ENCODE measurements at regions not wholly inside any gene's neighbourhood (a gene's known extent, or its start where the extent isn't known, plus 50 kb on each side); places are given as distances from the start of the nearest gene placed in this dataset.
"Not testable (repeated sequence)": the region's sequence is repeated elsewhere in the genome, so short reads cannot be mapped to it uniquely, and the experiment has no call there.

GRCh38 chr3:147113293-147114044 lies 292.9 kb downstream of the ZIC4 start:
- no peak overlapping the region for H3K27ac ChIP-seq (ENCODE audit: low read length)
- H3K27me3 ChIP-seq (ENCODE audit: insufficient read depth, low read length), result no peaks in the 10 kb centered on the region

DNA sequence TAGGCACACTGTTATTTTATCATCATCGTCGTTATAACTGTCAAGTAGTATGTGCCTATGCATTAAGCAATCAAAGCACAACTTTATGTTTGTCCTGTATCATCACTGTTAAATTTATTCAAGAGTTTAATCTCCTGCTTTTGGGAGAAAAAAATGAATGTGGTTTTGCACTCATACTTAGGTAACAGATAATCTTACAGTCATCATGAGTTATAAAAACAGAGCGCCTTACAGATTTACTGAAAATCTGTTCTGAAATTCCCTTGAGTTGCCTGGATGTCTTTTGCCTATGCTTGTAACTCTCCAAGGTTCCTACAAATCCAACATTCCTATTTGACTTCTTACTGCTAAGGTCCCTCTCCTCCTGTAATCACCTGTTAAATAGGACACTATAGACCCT lies 307.3 kb downstream of the ZIC4 start:
- Histone ChIP-seq H3K4me1 (ENCODE audit: insufficient read depth, low read length) (no peaks in the 10 kb centered on the region), H3K36me3 (ENCODE audit: insufficient read depth, low read depth, low read length) (no peaks in the 10 kb centered on the region), H3K9ac (ENCODE audit: low read depth, low read length) (no peak overlapping the region), H3K9me3 (ENCODE audit: insufficient read depth, low read depth, low read length) (no peaks in the 10 kb centered on the region; the same call in 1 of the 2 replicates), H3K27ac (ENCODE audit: low read length) (no peak overlapping the region), H3K4me3 (ENCODE audit: low read length) (no peak overlapping the region), H3K27me3 (ENCODE audit: insufficient read depth, low read length) (no peaks in the 10 kb centered on the region)

More at GRCh38 chr3:147113293-147114044, 292.9 kb downstream of the ZIC4 start:
- Histone ChIP-seq H3K36me3 (ENCODE audit: insufficient read depth, low read depth, low read length) (no peaks in the 10 kb centered on the region), H3K4me3 (ENCODE audit: low read length) (no peak overlapping the region), H3K9ac (ENCODE audit: low read depth, low read length) (no peak overlapping the region), H3K4me1 (ENCODE audit: insufficient read depth, low read length) (no peaks in the 10 kb centered on the region), H3K9me3 (ENCODE audit: insufficient read depth, low read depth, low read length) (no peaks in the 10 kb centered on the region)

DNA sequence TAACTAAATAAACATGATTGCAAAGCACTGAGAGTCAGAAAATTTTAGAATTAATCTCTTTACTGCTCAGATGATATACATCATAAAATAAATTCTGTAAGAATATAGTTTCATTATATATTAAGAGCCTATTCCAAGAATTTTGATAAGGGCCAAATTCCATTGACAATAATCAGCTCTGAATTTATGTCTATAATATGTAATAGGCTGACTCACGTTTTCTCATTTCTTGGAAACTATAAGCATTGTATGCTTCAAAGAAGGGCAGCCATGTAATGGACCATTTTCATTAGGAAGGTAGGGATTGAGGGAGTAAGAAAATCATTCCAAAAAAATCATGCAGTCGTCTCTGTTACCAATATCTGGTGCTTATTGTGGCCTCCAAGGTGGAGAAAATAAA lies 315.9 kb downstream of the ZIC4 start:
- H3K4me1 ChIP-seq (ENCODE audit: insufficient read depth, low read length), result no peaks in the 10 kb centered on the region
- H3K27ac ChIP-seq (ENCODE audit: low read length), result no peak overlapping the region
- no peaks in the 10 kb centered on the region for H3K27me3 ChIP-seq (ENCODE audit: insufficient read depth, low read length)
- H3K36me3 ChIP-seq (ENCODE audit: insufficient read depth, low read depth, low read length), result no peaks in the 10 kb centered on the region
- no peak overlapping the region for H3K4me3 ChIP-seq (ENCODE audit: low read length)
- H3K9me3 ChIP-seq (ENCODE audit: insufficient read depth, low read depth, low read length), result no peaks in the 10 kb centered on the region
- H3K9ac ChIP-seq (ENCODE audit: low read depth, low read length), result no peak overlapping the region

DNA sequence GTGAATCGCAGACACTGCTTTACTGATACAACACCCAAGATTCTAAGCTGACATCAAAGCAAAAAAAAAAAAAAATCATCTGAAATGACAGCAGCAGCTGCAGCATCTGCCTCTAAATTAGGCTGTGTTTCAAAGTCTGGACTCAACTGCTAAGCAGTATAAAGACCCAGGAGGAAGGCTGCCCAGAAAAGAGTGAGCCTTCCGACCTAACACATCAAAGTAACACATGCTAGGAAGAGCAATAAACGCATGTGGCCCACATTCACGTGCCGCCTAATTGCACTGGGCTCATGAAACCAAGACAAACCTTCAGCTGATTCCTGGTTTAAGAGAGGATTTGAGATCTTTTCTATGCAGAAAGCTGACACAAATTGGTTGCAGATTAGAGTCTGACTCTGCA lies 317.1 kb downstream of the ZIC4 start:
- no peak overlapping the region for H3K4me3 ChIP-seq (ENCODE audit: low read length)

DNA sequence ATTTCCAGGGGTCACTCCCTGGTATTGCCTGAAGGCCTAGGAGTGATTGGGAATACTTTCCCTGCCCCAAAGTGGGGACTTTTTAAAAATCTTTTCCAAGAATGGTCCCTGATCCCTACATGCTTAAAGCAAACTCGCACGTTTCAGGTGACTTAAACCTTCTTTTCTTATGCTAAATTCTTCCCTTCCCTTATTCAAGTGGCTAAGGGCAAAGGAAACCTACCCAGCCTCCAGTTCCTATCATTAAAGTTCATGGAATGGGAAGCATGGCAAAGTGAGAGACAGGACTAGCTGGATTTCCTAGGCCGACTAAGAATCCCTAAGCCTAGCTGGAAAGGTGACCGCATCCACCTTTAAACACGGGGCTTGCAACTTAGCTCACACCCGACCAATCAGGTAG lies 346.8 kb downstream of the ZIC4 start:
- not testable (repeated sequence) for H3K27ac ChIP-seq (ENCODE audit: low read length); H3K36me3 ChIP-seq (ENCODE audit: insufficient read depth, low read depth, low read length); H3K4me1 ChIP-seq (ENCODE audit: insufficient read depth, low read length); H3K9me3 ChIP-seq (ENCODE audit: insufficient read depth, low read depth, low read length); H3K4me3 ChIP-seq (ENCODE audit: low read length); H3K27me3 ChIP-seq (ENCODE audit: insufficient read depth, low read length); H3K9ac ChIP-seq (ENCODE audit: low read depth, low read length)

More for the DNA sequence above, 317.1 kb downstream of the ZIC4 start:
- Histone ChIP-seq H3K27me3 (ENCODE audit: insufficient read depth, low read length) (no peaks in the 10 kb centered on the region), H3K4me1 (ENCODE audit: insufficient read depth, low read length) (no peaks in the 10 kb centered on the region), H3K9ac (ENCODE audit: low read depth, low read length) (no peak overlapping the region), H3K9me3 (ENCODE audit: insufficient read depth, low read depth, low read length) (no peaks in the 10 kb centered on the region), H3K36me3 (ENCODE audit: insufficient read depth, low read depth, low read length) (no peaks in the 10 kb centered on the region), H3K27ac (ENCODE audit: low read length) (no peak overlapping the region)

DNA sequence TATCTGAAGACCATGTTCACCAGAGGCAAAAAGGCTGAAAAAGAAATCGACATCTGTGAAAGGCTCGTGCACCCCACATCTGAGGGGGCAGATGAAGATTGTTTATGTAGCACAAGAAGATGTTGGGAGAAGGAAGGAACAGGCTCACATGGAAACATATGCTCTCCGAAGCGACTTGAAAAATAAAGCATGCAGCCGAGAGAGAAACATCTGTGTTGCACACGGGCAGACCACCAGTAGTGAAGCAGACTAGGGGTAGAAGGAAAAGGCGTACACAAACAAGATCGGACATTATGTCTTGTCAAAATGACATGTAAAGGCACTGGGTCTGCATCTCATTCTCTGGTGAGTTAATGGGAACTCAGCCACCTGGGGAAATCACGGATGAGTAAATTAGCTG lies 356.5 kb downstream of the ZIC4 start:
- Histone ChIP-seq H3K9ac (ENCODE audit: low read depth, low read length) (no peak overlapping the region), H3K4me3 (ENCODE audit: low read length) (no peak overlapping the region), H3K4me1 (ENCODE audit: insufficient read depth, low read length) (no peaks in the 10 kb centered on the region), H3K36me3 (ENCODE audit: insufficient read depth, low read depth, low read length) (no peaks in the 10 kb centered on the region), H3K9me3 (ENCODE audit: insufficient read depth, low read depth, low read length) (no peaks in the 10 kb centered on the region), H3K27ac (ENCODE audit: low read length) (no peak overlapping the region), H3K27me3 (ENCODE audit: insufficient read depth, low read length) (no peaks in the 10 kb centered on the region)

GRCh38 chr3:147049305-147049704 lies 357.0 kb downstream of the ZIC4 start:
- Histone ChIP-seq H3K27me3 (ENCODE audit: insufficient read depth, low read length) (no peaks in the 10 kb centered on the region), H3K9me3 (ENCODE audit: insufficient read depth, low read depth, low read length) (no peaks in the 10 kb centered on the region), H3K36me3 (ENCODE audit: insufficient read depth, low read depth, low read length) (no peaks in the 10 kb centered on the region), H3K4me3 (ENCODE audit: low read length) (no peak overlapping the region), H3K9ac (ENCODE audit: low read depth, low read length) (no peak overlapping the region), H3K27ac (ENCODE audit: low read length) (no peak overlapping the region), H3K4me1 (ENCODE audit: insufficient read depth, low read length) (no peaks in the 10 kb centered on the region)

DNA sequence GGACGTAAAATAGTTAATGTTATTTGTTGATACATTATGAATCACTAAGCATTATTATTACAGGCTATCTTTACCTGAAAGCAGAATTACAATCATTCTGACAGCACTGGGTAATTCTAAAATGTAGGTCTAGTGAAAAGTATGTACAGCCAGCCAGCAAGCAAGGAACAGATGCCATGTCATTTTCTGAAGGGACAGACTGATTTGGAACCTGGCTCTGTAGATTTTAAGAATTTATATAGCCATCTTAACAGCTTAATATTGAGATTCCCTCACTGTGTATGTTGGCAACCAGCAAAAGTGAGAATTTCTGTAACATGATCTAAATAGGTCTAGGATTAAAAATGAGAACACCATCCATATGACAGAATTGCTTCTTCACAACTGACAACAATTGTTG lies 359.4 kb downstream of the ZIC4 start:
- Histone ChIP-seq H3K27ac (ENCODE audit: low read length) (no peak overlapping the region), H3K36me3 (ENCODE audit: insufficient read depth, low read depth, low read length) (no peaks in the 10 kb centered on the region), H3K9ac (ENCODE audit: low read depth, low read length) (no peak overlapping the region), H3K4me1 (ENCODE audit: insufficient read depth, low read length) (no peaks in the 10 kb centered on the region), H3K9me3 (ENCODE audit: insufficient read depth, low read depth, low read length) (no peaks in the 10 kb centered on the region), H3K27me3 (ENCODE audit: insufficient read depth, low read length) (no peaks in the 10 kb centered on the region), H3K4me3 (ENCODE audit: low read length) (no peak overlapping the region)

- H3K4me1 ChIP-seq (ENCODE audit: insufficient read depth, low read length), result no peaks in the 10 kb centered on the region
- peaks cover 8% of the 10 kb centered on the region for H3K9me3 ChIP-seq (ENCODE audit: insufficient read depth, low read depth, low read length)
- H3K27me3 ChIP-seq (ENCODE audit: insufficient read depth, low read length), result no peaks in the 10 kb centered on the region
- no peaks in the 10 kb centered on the region for H3K36me3 ChIP-seq (ENCODE audit: insufficient read depth, low read depth, low read length)
- H3K27ac ChIP-seq (ENCODE audit: low read length), result no peak overlapping the region
- H3K4me3 ChIP-seq (ENCODE audit: low read length), result no peak overlapping the region
- no peak overlapping the region for H3K9ac ChIP-seq (ENCODE audit: low read depth, low read length)
Measured at GRCh38 chr3:147038481-147038880, 367.9 kb downstream of the ZIC4 start.

GRCh38 chr3:147034359-147034758 lies 372.0 kb downstream of the ZIC4 start:
- H3K9ac ChIP-seq (ENCODE audit: low read depth, low read length), result no peak overlapping the region
- no peak overlapping the region for H3K27ac ChIP-seq (ENCODE audit: low read length)
- no peaks in the 10 kb centered on the region for H3K4me1 ChIP-seq (ENCODE audit: insufficient read depth, low read length)
- H3K4me3 ChIP-seq (ENCODE audit: low read length), result no peak overlapping the region
- H3K27me3 ChIP-seq (ENCODE audit: insufficient read depth, low read length), result no peaks in the 10 kb centered on the region
- no peaks in the 10 kb centered on the region for H3K36me3 ChIP-seq (ENCODE audit: insufficient read depth, low read depth, low read length)
- H3K9me3 ChIP-seq (ENCODE audit: insufficient read depth, low read depth, low read length), result peaks cover 8% of the 10 kb centered on the region

- Histone ChIP-seq H3K27me3 (ENCODE audit: insufficient read depth, low read length) (no peaks in the 10 kb centered on the region), H3K9ac (ENCODE audit: low read depth, low read length) (no peak overlapping the region), H3K27ac (ENCODE audit: low read length) (no peak overlapping the region), H3K4me3 (ENCODE audit: low read length) (no peak overlapping the region), H3K9me3 (ENCODE audit: insufficient read depth, low read depth, low read length) (peaks cover 8% of the 10 kb centered on the region), H3K36me3 (ENCODE audit: insufficient read depth, low read depth, low read length) (no peaks in the 10 kb centered on the region), H3K4me1 (ENCODE audit: insufficient read depth, low read length) (no peaks in the 10 kb centered on the region)
Measured at GRCh38 chr3:147030274-147030673, 376.1 kb downstream of the ZIC4 start.

GRCh38 chr3:147015334-147015733 lies 391.0 kb downstream of the ZIC4 start:
- no peaks in the 10 kb centered on the region for H3K36me3 ChIP-seq (ENCODE audit: insufficient read depth, low read depth, low read length)
- no peaks in the 10 kb centered on the region for H3K27me3 ChIP-seq (ENCODE audit: insufficient read depth, low read length)
- H3K9ac ChIP-seq (ENCODE audit: low read depth, low read length), result no peak overlapping the region
- no peak overlapping the region for H3K4me3 ChIP-seq (ENCODE audit: low read length)
- no peaks in the 10 kb centered on the region for H3K4me1 ChIP-seq (ENCODE audit: insufficient read depth, low read length)
- H3K9me3 ChIP-seq (ENCODE audit: insufficient read depth, low read depth, low read length), result no peaks in the 10 kb centered on the region
- no peak overlapping the region for H3K27ac ChIP-seq (ENCODE audit: low read length)

Measured in iPS-20b (cell line).